NCI-H2029 (cell line): ENCODE measurements at regions not wholly inside any gene's neighbourhood (a gene's known extent, or its start where the extent isn't known, plus 50 kb on each side); places are given as distances from the start of the nearest gene placed in this dataset.
A peak's percentile ranks its signal among the peaks of the same experiment; 100 is the strongest.
"Not testable (repeated sequence)": the region's sequence is repeated elsewhere in the genome, so short reads cannot be mapped to it uniquely, and the experiment has no call there.

Experiments used
- DNase-seq: peaks from one replicate; lab custom pipeline; 2025; lab: John Stamatoyannopoulos, UW

GRCh38 chr2:180927030-180927686 lies 53.2 kb upstream of the UBE2E3 start:
- no peak for DNase-seq

GRCh38 chr2:180925700-180926099 lies 54.7 kb upstream of the UBE2E3 start:
- DNase-seq = no peak

- no peak for DNase-seq
Observed at GRCh38 chr2:180924063-180924462, 56.3 kb upstream of the UBE2E3 start.

GRCh38 chr2:180910831-180911665 lies 69.4 kb upstream of the UBE2E3 start:
- DNase-seq = no peak

GRCh38 chr2:180907731-180908130 lies 72.7 kb upstream of the UBE2E3 start:
- DNase-seq = no peak

GRCh38 chr2:180905461-180905860 lies 74.9 kb upstream of the UBE2E3 start:
- peak; percentile 5 for DNase-seq

- peak; percentile 38 for DNase-seq
Observed at GRCh38 chr2:180905002-180905401, 75.4 kb upstream of the UBE2E3 start.

- no peak for DNase-seq
Observed at GRCh38 chr2:180901331-180901730, 79.1 kb upstream of the UBE2E3 start.

GRCh38 chr2:180893752-180894151 lies 86.7 kb upstream of the UBE2E3 start:
- DNase-seq = no peak

GRCh38 chr2:180892091-180892490 lies 88.3 kb upstream of the UBE2E3 start:
- DNase-seq = no peak

- no peak for DNase-seq
Observed at GRCh38 chr2:180891360-180891759, 89.0 kb upstream of the UBE2E3 start.

GRCh38 chr2:180890781-180891180 lies 89.6 kb upstream of the UBE2E3 start:
- no peak for DNase-seq

GRCh38 chr2:180882959-180883358 lies 97.4 kb upstream of the UBE2E3 start:
- no peak for DNase-seq

GRCh38 chr2:180876506-180876905 lies 103.9 kb upstream of the UBE2E3 start:
- DNase-seq = no peak

GRCh38 chr2:180873219-180873618 lies 107.2 kb upstream of the UBE2E3 start:
- no peak for DNase-seq

GRCh38 chr2:180872781-180873180 lies 107.6 kb upstream of the UBE2E3 start:
- DNase-seq = not testable (repeated sequence)

GRCh38 chr2:180872255-180872654 lies 108.2 kb upstream of the UBE2E3 start:
- DNase-seq = no peak

- no peak for DNase-seq
Observed at GRCh38 chr2:180871649-180872048, 108.8 kb upstream of the UBE2E3 start.

GRCh38 chr2:180849851-180850250 lies 130.6 kb upstream of the UBE2E3 start:
- no peak for DNase-seq

GRCh38 chr2:180848393-180848792 lies 132.0 kb upstream of the UBE2E3 start:
- no peak for DNase-seq

- no peak for DNase-seq
Observed at GRCh38 chr2:180846756-180847472, 133.5 kb upstream of the UBE2E3 start.

GRCh38 chr2:180842461-180842860 lies 137.9 kb upstream of the UBE2E3 start:
- DNase-seq = no peak

GRCh38 chr2:180840641-180841040 lies 139.8 kb upstream of the UBE2E3 start:
- DNase-seq = no peak
